Tibial nerve (tissue), 3 donors: ENCODE measurements at regions not wholly inside any gene's neighbourhood (a gene's known extent, or its start where the extent isn't known, plus 50 kb on each side); places are given as distances from the start of the nearest gene placed in this dataset.
"Not testable (repeated sequence)": the region's sequence is repeated elsewhere in the genome, so short reads cannot be mapped to it uniquely, and the experiment has no call there.

Experiments
- CTCF ChIP-seq, 5 experiments: fragments of 200-600 bp in 3 of 5; fragments of 450-650 bp in 2 of 5; sonication (generic) in 3 of 5; IDR thresholded peaks; one replicate each; pipeline ENCODE4 v1.5.1; 2016 to 2019; ENCODE audit warnings: antibody characterized with exemption in 5 of 5, mild to moderate bottlenecking in 3 of 5, moderate library complexity in 2 of 5
- POLR2A ChIP-seq, 2 donors: fragments of 450-650 bp; IDR thresholded peaks; one replicate each; pipeline ENCODE4 v1.6.1; 2017; ENCODE audit warnings: antibody characterized with exemption in 2 of 2, mild to moderate bottlenecking in 2 of 2, moderate library complexity in 2 of 2

GRCh38 chr6:57900687-57901399 lies 583.4 kb downstream of the PRIM2 start:
- not testable (repeated sequence) for TF ChIP-seq POLR2A, CTCF (IDR thresholded peaks at IDR 0.05)
